ENCODE measurements at regions not wholly inside any gene's neighbourhood (a gene's known extent, or its start where the extent isn't known, plus 50 kb on each side); places are given as distances from the start of the nearest gene placed in this dataset.

- Histone ChIP-seq H3K4me1 (ENCODE audit: control insufficient read depth in 5 of 5, insufficient read depth in 5 of 5, low read length in 5 of 5) (no peaks in the 10 kb centered on the region), H3K9me3 (ENCODE audit: control insufficient read depth in 4 of 4, insufficient read depth in 3 of 4, low read length in 3 of 4) (peaks cover 0 to 16% (median 4%) of the 10 kb centered on the region in 4 donors), H3K27ac (ENCODE audit: low read depth in 1 of 2, low read length in 1 of 2) (no peak overlapping the region), H3K27me3 (ENCODE audit: control insufficient read depth in 3 of 3, insufficient read depth in 3 of 3, low read length in 2 of 3) (no peaks in the 10 kb centered on the region), H3K36me3 (ENCODE audit: control insufficient read depth in 4 of 4, insufficient read depth in 4 of 4, low read length in 4 of 4) (no peaks in the 10 kb centered on the region), H3K4me3 (no peak overlapping the region), H3K9ac (ENCODE audit: insufficient read depth in 1 of 2, low read length in 2 of 2) (no peak overlapping the region)
- TF ChIP-seq CTCF (IDR thresholded peaks at IDR 0.05; ENCODE audit: control extremely low read depth, extremely low read depth): no peak
- WGBS, 2 donors: 82 to 83% methylated on average over 4 of the region's 4 CpGs
- DNase-seq (no peak), ATAC-seq (ENCODE audit: insufficient read depth, low FRiP score) (no peak)
These were observed 77.8 kb upstream of the GPC1 start for GRCh38 chr2:240357641-240358012.

GRCh38 chr2:240358080-240358479, 77.4 kb upstream of the GPC1 start:
- no peak for ATAC-seq (ENCODE audit: insufficient read depth, low FRiP score)
- no peak for DNase-seq
- no peak for TF ChIP-seq CTCF (IDR thresholded peaks at IDR 0.05; ENCODE audit: control extremely low read depth, extremely low read depth)
- H3K4me3 ChIP-seq: no peak overlapping the region
- no peaks in the 10 kb centered on the region for H3K36me3 ChIP-seq (ENCODE audit: control insufficient read depth in 4 of 4, insufficient read depth in 4 of 4, low read length in 4 of 4)
- H3K27ac ChIP-seq (ENCODE audit: low read depth in 1 of 2, low read length in 1 of 2): no peak overlapping the region
- H3K9ac ChIP-seq (ENCODE audit: insufficient read depth in 1 of 2, low read length in 2 of 2): no peak overlapping the region
- WGBS, 2 donors: 64 to 68% methylated on average over 7 of the region's 7 CpGs
- H3K9me3 ChIP-seq (ENCODE audit: control insufficient read depth in 4 of 4, insufficient read depth in 3 of 4, low read length in 3 of 4): peaks cover 0 to 16% (median 4%) of the 10 kb centered on the region in 4 donors
- no peaks in the 10 kb centered on the region for H3K4me1 ChIP-seq (ENCODE audit: control insufficient read depth in 5 of 5, insufficient read depth in 5 of 5, low read length in 5 of 5)
- no peaks in the 10 kb centered on the region for H3K27me3 ChIP-seq (ENCODE audit: control insufficient read depth in 3 of 3, insufficient read depth in 3 of 3, low read length in 2 of 3)

GRCh38 chr2:240358821-240359397, 76.6 kb upstream of the GPC1 start:
- Histone ChIP-seq H3K9ac (ENCODE audit: insufficient read depth in 1 of 2, low read length in 2 of 2) (no peak overlapping the region), H3K4me1 (ENCODE audit: control insufficient read depth in 5 of 5, insufficient read depth in 5 of 5, low read length in 5 of 5) (no peaks in the 10 kb centered on the region), H3K27me3 (ENCODE audit: control insufficient read depth in 3 of 3, insufficient read depth in 3 of 3, low read length in 2 of 3) (no peaks in the 10 kb centered on the region), H3K4me3 (no peak overlapping the region), H3K36me3 (ENCODE audit: control insufficient read depth in 4 of 4, insufficient read depth in 4 of 4, low read length in 4 of 4) (no peaks in the 10 kb centered on the region), H3K27ac (ENCODE audit: low read depth in 1 of 2, low read length in 1 of 2) (no peak overlapping the region), H3K9me3 (ENCODE audit: control insufficient read depth in 4 of 4, insufficient read depth in 3 of 4, low read length in 3 of 4) (peaks cover 0 to 16% (median 4%) of the 10 kb centered on the region in 4 donors)
- no peak for DNase-seq
- no peak for ATAC-seq (ENCODE audit: insufficient read depth, low FRiP score)
- WGBS, 2 donors: 87 to 92% methylated on average over 13 of the region's 13 CpGs
- TF ChIP-seq CTCF (IDR thresholded peaks at IDR 0.05; ENCODE audit: control extremely low read depth, extremely low read depth): no peak

GRCh38 chr2:240359695-240360094, 75.8 kb upstream of the GPC1 start:
- H3K9ac ChIP-seq (ENCODE audit: insufficient read depth in 1 of 2, low read length in 2 of 2): no peak overlapping the region
- H3K27ac ChIP-seq (ENCODE audit: low read depth in 1 of 2, low read length in 1 of 2): no peak overlapping the region
- H3K9me3 ChIP-seq (ENCODE audit: control insufficient read depth in 4 of 4, insufficient read depth in 3 of 4, low read length in 3 of 4): peaks cover 0 to 16% (median 4%) of the 10 kb centered on the region in 4 donors
- no peaks in the 10 kb centered on the region for H3K4me1 ChIP-seq (ENCODE audit: control insufficient read depth in 5 of 5, insufficient read depth in 5 of 5, low read length in 5 of 5)
- no peak for TF ChIP-seq CTCF (IDR thresholded peaks at IDR 0.05; ENCODE audit: control extremely low read depth, extremely low read depth)
- DNase-seq: no peak
- no peak overlapping the region for H3K4me3 ChIP-seq
- H3K27me3 ChIP-seq (ENCODE audit: control insufficient read depth in 3 of 3, insufficient read depth in 3 of 3, low read length in 2 of 3): no peaks in the 10 kb centered on the region
- H3K36me3 ChIP-seq (ENCODE audit: control insufficient read depth in 4 of 4, insufficient read depth in 4 of 4, low read length in 4 of 4): no peaks in the 10 kb centered on the region
- WGBS, 2 donors: 81 to 91% methylated on average over 3 of the region's 3 CpGs
- no peak for ATAC-seq (ENCODE audit: insufficient read depth, low FRiP score)

Data from lung (tissue), 11 donors.